Left forelimb (tissue), 1 donor: ENCODE measurements at regions not wholly inside any gene's neighbourhood (a gene's known extent, or its start where the extent isn't known, plus 50 kb on each side); places are given as distances from the start of the nearest gene placed in this dataset.

Source experiments
- DNase-seq: peaks from one replicate; pipeline ENCODE4 v3.0.0-alpha.2; 2018; ENCODE audit warnings: low spot score

DNA sequence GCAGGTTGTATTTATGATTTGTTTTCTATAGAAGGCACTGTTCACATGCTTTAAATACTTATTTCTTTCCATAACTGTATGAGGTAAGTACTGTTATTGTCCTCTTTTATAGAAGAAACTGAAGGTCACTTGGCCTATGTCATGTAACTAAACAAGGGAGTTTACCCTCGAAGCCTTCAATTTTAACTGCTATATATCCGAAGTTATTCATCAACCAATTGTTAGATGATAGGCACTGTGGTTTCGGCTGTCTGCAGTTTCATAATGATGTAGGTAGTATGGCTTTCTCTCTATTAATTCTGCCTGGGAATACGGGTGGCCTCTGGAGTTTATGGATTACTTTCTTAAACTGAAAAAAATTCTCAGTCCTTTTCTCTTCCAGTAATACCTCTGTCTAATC lies 413.3 kb upstream of the ADGRL2 start:
- DNase-seq, result no peak

DNA sequence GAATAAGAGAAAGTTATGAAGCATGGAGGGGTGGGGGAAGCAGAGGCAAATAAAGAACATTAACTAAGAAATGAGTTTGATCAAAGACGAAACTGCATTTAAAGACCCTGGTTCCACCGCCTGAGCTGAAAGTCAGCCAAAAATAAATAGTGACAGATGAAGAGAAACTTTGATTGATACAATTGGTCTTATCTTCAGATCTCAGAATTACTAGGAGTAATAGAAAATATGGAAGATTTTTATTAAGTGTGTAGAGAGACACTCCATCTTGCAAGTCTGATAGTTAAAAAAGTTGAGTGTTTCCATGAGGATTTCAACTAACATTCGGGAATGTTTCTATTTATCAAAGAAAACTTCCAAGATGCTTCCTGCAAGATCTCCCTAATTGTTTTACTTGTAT lies 418.2 kb upstream of the ADGRL2 start:
- DNase-seq, result no peak

DNA sequence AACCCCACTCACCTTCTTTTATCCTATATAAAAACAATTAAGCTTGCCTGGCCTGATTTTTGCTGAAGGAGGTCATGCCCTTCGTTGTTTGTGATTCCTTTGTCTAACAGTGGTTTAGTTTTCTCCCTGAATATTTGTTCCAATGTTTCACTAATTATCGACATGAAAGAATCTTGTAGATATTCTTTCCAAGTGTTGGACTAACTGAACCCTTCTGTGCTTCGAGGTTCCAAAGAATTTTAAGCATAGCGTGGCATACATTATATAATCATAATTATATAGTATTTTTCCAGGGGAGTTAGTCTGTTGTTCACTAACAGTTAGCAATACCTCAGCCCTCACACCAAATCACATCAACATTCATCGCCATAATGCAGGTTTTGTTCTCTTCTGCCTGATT lies 418.9 kb upstream of the ADGRL2 start:
- no peak for DNase-seq

DNA sequence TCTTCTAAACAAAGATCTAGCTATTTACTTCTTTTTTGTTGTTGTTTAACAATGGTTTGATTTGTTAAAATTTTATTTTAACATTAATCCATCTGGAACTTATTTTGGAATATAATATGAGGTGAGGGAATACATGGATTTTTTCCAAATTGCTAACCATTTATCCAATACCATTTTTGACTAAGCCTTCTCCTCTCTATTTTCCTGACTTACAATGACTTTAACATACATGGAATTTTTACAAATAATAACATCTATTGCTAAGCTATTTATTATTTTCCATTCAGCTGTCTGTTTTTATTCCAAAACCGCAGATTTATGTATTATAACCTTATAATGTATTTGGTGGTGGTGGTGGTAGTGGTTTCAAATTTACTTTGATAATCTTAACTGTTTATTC lies 420.3 kb upstream of the ADGRL2 start:
- no peak for DNase-seq

DNA sequence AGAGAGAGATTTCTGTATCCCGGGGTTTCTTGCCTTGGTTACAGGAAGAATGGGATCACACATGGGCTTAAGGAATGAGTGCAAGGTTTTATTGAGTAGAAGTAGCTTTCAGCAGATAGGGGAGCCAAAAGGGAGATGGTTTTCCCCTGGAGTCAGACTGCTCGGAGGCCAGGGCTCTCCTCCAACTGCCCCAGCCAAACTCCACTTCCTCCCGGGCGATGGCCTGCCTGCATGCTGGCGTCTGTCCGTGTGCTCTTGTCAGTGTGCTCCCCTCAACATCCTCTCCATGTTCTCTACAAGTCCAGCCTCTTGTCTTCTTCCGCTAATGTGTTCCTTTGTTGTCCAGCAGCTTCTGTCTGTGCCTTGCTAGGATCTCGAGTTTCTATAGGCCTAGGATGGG lies 421.3 kb upstream of the ADGRL2 start:
- DNase-seq, result no peak

DNA sequence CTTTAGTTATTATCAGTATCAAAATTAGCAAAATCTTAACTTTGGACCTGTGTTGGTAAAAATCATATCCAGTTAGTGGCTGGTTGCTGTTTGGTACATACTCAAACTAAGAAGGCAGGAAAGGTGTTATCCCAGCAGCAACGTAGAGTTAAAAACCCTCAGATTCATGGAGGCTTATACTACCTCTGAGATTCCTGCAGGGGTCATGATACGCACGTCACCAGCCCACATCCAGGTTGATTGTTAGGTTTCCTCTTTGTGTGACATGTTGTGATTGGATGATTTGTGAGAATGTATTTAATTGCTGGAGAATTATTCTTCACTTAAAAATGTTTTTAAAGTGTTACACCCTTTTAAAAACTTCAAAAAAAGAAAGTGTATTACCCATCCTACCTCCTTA lies 423.3 kb upstream of the ADGRL2 start:
- DNase-seq, result no peak

DNA sequence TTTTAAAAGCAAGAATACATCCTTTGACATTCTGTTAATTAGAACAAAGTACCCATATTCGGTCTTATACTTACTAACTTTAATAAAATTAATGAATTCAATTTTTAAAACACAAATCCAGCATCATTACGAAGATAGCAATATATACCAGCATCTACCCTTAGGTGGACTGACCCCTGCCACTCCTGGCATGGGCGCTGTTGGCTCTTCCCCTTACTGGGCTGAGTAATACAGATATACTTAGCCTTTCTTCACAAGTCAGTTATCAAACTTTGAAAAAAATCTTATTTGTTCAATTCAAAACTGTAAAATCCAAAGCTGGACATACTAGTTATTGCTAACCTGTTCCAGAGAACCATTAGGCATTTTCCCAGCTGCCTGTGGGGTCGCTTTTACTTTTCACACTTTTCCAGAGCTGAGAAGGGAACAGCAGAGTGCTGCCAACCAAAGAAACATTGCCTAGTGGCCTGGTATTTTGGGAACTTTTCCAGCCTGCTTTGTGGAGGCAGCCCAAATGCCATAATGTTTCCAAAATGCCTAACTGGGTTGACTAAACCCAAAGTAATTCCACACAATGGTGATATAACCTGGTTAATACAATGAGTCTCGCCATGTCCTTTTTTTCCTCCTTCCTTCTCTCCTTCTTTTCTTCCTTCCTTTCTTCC lies 424.7 kb upstream of the ADGRL2 start:
- DNase-seq, result no peak

DNA sequence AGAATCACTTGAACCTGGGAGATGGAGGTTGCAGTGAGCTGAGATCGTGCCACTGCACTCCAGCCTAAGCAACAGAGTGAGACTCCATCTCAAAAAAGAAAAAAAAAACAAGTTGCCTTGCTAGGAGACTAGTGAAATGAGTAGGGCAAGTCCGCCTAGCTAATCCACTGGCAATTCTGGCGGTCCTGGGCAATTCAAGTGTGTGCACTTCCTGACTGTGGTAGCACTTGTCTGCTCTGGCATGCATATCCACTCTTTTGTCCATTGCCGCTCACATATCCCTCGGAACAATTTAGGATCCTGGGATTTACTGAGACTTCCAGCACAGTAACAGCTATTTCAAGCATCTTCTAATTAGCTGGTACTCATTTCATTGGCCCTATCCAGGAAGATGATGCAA lies 426.3 kb upstream of the ADGRL2 start:
- DNase-seq, result no peak

DNA sequence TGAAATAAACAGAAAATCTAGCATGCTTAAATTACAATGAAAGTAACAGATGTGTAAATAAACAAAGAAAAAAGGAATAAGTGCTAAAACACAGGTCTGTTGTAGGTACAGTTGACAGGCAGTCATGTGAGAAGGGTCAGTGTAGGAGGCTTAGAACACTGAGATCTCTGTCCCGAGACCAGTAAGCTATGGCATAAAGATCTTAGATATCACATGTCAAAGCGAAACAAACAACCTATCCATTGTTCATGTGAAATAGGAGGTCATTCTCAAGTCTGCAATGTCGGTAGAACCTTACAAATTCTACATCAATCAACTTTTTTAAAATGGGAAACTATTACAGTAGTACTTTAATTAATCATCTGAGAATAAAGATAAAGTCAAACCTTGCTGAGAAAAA lies 428.9 kb upstream of the ADGRL2 start:
- DNase-seq, result no peak

DNA sequence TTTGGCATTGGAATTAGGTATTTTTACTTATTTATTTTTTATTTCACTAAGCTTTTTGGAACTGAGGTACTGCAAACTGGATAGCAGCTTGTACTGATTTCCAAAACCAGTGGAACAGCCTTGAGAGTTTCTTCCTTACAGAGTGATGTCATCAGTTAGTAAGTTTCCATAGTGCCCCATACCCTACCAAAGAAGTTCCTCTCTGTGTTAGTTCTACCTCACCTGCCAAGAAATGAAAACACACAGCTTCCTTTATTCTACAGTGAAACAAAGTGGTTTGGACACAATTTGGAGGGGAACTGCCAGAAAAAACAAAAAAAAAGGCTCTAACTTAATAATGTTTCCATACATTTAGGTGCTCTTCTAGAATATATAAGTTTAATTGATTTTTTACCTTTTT lies 430.9 kb upstream of the ADGRL2 start:
- DNase-seq, result no peak

DNA sequence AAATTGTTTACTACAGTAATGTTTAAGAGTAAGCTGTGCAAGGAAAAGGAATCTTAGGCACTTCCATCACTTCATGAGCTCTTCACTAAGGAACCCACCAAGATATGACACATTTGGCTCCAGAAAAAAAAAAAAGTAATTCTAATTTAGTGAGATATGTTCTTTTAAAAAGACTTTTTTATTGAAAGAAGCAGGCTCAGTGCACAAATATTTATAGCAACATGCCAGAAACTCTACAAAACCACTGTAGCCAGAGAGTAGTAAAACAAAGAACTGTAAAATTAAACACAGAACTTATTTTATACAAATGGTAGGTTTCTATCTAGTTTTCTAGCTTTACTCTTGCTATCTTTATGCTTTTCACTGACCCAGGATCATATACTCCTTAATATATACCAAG lies 434.6 kb upstream of the ADGRL2 start:
- DNase-seq, result no peak

DNA sequence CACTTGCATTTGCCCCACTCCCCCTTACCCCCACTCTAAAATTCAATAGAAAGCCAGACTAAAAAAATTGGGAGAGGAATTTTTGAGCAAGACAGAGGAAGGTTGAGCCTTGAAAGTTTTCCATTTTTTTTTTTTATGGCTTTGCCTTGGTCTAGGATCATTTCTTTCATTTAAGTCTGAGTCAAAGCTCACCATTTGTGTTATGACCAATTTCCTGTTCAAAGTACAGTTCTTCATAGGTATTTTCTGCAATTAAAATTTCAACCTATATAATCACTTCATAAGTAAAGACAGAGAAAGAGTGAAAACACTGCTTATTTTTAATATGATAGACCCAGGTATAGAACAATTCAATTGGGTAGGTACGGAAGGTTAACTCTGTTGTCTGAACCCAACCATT lies 436.6 kb upstream of the ADGRL2 start:
- DNase-seq, result no peak

DNA sequence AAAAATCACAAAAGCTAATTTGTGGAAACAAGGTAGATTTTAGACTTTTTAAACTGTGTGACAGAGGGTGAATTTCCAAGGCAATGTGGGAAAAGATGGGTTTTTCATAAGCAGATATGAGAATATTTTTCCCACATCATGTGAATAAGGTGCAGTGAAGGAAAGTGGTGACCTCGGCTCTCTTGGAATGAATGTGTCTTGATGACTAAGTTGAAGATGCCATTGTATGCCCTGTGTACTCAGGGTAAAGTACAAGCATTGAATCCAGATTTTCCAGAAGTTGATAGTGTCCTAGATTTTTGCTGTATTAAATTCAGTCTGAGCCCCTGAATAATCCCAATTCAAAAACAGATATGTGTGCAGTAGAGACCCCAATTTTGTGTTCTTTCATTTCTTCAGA lies 442.6 kb upstream of the ADGRL2 start:
- no peak for DNase-seq

DNA sequence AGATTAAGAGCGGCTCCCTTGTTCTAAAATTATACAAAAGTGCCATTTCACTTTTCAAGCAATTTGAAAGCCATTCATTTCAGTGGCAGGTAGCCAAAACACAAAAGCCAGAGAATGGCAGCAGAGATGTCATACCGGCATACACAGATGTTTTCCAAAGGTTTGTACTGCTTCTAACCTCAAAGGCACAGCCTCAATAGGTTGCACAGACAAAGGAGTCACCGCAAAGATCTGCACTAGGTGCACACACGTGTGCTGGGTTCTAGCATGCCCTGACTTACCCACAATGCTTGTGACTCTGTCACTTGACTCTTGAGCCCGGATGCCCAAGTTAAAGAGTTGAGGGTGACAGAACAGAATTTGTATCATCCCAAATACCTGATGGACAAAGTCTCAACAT lies 448.9 kb upstream of the ADGRL2 start:
- no peak for DNase-seq

DNA sequence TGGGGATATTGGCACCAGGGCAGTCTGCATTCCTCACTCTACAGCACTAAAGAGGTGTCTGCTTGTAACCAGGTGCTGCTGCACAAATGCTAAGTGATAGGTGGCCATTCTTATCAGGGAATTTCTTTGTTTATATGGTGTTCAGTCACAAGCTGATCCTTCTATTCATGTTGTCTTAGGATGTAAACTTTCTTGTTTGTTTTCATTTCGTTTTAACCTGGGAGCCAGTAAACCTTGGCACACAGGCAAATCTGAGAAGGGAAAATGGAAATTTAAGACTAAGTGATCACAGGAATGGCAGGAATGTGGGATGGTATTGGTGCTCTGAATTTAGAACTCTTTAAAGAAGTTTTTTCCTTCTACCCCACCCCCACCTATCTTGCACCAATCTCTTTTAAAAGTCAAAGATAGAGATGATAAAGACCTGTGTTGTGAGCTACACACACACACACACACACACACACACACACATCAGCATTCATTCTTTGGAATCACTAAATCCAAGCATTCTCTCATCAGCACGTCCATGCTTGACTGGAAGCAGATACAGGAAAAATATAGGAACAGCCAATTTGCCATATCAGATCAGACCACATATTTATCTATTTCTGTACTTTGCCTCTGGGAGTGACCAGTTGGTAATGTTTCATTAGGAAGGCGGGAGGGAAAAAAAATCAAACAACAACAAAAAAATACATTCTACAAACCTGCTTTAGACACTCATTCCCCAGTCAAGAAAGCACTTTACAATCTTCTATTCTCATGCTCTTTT lies 451.4 kb upstream of the ADGRL2 start:
- no peak for DNase-seq

DNA sequence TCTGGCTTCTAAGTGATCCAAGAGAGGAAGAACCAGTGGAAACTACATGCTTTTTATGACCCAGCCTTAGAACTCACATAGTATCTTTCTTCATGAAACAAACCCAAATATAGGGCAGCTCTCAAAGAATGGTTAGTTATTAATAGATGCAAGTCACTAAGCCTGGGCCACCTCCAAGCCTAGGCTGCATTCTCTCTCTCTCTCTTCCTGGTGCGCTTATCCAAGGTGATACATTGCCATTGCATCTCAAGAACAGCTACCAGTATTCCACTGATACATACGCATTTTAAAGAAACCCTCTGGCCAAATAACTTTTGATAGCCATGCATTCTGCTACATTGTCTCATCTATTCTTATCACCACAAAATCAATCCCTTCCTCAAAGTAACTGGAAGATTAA lies 455.6 kb upstream of the ADGRL2 start:
- DNase-seq, result no peak

DNA sequence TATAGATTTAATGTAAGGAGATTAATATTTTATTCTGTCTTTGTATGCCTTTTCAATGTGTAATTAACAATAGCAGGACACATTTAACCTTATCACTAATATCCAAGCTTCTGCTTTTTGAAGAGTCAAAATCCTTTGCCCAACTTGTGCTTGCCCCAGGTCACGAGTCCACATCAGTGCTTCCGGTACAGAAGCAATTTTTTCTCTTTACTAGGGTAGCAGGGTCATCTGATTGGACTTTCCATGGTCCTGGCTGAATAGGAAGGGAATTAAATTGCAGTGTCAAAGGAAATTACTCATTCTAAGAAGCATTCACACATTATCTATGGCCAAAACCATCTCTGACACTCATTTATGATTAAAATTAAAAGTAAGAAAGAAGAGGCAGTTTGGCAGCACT lies 460.5 kb upstream of the ADGRL2 start:
- DNase-seq, result no peak

DNA sequence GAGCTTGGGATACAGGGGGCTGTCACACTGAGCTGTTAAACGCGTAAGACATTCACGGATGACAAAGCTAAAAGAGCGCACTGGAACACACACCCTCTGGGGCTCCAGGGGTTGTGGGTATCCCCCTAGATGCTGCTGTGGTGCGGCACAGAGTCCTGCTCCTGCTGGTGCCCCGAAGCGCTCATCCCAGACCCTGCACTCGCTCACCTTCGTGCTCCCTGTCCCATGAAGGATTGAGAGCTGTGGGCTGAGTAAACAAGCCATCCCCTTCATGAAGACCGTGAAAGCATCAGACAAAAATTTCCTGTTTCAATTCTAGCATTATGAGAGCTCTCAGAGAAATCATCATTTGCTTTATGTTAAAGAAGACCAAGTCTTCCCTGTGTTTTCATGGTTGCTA lies 463.5 kb upstream of the ADGRL2 start:
- DNase-seq, result no peak

DNA sequence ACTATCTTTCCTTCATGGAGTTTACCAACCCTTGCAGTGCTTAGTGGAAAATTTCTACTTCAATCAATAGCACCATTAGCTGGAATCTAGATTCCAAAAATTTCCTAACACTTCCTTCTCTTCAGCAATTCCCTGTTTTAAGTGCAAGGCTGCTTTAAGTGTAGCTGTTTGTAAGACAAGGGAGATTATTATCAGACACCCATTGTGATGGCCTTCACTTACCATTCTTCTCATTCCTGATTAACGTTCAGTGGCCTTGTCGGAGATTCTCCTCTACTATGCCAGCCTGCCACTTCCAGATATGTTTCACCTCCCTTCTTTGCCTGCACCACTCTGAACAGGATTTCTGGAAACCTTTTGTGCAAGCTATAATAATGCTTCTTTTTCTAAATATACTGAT lies 464.9 kb upstream of the ADGRL2 start:
- DNase-seq, result no peak

DNA sequence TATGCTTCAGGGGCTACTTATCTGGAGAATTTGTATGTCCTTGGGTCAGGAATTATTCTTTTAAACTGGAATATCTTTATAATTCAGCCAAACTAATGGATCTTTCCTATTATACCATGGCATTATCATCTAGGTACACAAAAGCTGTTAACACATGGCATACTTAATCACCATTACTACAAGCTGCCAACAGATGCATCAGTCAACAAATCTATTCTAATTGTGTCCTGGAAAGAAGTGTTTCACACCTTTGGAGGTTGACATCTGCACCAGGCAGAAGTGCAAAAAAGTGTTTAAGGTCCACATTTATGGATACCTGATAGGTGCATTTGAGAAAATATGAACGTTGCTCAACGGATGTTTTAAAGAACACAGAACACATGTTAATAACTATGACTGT lies 470.2 kb upstream of the ADGRL2 start:
- no peak for DNase-seq

DNA sequence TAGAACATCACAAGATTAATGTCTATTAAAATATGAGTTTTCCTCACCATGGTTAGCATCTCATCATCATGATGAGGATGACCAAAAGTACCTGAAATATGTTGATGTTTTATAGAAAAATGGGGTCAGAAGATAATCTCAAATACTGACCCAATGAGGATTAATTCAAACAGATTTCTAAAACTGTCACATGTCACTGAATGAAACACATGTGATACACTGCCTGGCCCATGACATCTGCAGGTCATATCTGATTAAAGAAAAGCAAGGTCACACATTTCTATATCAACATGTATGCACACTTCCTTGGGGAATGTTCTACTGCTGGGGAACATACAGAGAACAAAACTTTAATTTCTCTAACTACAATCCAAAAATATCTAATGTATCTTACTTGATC lies 470.6 kb upstream of the ADGRL2 start:
- no peak for DNase-seq

DNA sequence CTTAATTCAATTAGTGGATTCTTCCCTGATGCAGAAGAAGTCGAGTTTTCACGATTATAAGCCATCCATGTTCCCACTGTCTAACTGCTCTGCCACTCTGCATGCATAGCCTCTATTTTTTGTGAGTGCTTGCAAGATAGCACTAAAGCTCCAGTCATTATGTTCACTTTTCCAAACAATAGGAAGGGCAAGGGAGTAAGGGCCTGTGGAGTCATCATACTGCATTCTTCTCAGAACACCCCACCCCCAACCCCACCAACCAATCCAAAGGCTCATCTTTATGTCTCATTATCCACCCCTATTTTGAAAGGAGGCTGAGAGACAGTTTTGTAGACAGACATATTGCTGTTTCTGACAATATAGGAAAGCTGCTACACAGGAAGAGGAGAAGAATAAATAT lies 471.7 kb upstream of the ADGRL2 start:
- DNase-seq, result no peak

DNA sequence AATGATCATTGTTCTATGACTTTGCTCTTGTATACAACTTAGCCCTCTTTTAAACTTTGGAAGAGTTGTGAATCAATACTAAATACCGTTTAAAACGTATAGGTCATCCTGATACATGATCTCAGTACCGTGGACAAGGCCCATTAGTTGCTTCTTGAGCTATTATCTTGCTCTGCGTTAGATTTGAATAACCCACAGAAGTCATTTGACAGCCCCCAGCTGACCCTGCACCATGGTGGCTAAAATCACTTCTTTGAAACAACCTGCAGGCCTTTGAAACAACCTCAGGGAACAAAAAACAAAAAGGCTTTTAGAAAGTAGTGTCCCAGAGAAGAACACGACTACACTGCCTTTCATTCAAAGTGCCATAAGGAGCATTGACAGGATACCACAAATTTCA lies 473.0 kb upstream of the ADGRL2 start:
- no peak for DNase-seq

DNA sequence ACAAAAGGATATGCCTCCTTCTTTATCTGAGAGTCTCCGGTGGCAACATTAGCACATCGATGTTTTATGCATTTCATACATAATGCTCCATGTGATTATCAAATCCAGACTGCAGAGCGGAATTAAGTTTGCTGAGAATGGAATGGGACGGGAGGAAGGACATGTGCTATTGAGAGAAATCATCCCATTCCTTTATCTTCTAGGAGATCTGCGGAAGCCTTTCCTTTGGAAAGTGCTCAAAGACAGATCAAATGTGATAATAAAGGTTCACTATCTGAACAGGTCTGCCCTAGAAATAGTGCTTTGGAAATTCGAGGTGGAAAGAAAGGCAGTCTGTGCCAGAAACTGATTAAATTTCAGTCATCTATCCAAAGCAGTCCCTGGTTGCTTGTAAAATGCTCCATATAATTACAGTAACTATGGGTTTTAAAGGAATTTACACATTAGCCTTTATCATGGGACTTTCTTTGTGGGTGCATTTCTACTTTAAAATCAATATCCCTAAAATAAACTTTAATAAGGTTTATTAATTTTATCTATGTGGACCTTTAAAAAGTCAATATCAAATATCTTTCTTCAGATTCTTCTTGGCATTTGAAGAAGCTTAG lies 473.5 kb upstream of the ADGRL2 start:
- no peak for DNase-seq
